IMR-90 (cell line): ENCODE measurements at regions not wholly inside any gene's neighbourhood (a gene's known extent, or its start where the extent isn't known, plus 50 kb on each side); places are given as distances from the start of the nearest gene placed in this dataset.

Source experiments
- ATAC-seq: fragments of 200-7000 bp; cut with Tn5 transposase; 2 replicates; pipeline ENCODE4 v1.9.1; 2020; ENCODE audit warnings: low read depth, mild to moderate bottlenecking, moderate library complexity
- BruUV-seq: library from RNA; stranded (reverse); fragments of 400-500 nt; replicated peaks from 2 replicates; lab custom pipeline; 2021; lab: Mats Ljungman, UMichigan
- CTCF ChIA-PET: fragments of 300-600 bp; formaldehyde crosslinking; extraction: SDS; loops from one replicate; lab custom pipeline; 2021; ENCODE audit warnings: antibody characterized with exemption; lab: Yijun Ruan, JAX
- POLR2A ChIA-PET: fragments of 300-600 bp; sonication (Branson Sonifier 250); formaldehyde crosslinking; loops from one replicate; lab custom pipeline; 2022; ENCODE audit warnings: antibody characterized with exemption; ENCODE audit not compliant: unreplicated experiment; lab: Charles Lee
- DNase-seq: peaks from one replicate; pipeline ENCODE4 v3.0.0; 2013
- H2AFZ ChIP-seq: replicated peaks from 2 replicates; pipeline ENCODE3; 2013; ENCODE audit warnings: low read length, mild to moderate bottlenecking; ENCODE audit not compliant: poor library complexity
- H2AK5ac ChIP-seq: 2 replicates; pipeline ENCODE4 v1.6.1; 2013; ENCODE audit warnings: low read depth, low read length, inconsistent platforms
- H2AK9ac ChIP-seq: replicated peaks from 2 replicates; pipeline ENCODE3; 2013; ENCODE audit warnings: mild to moderate bottlenecking, low read depth, low read length, moderate library complexity; ENCODE audit not compliant: poor library complexity
- H2BK120ac ChIP-seq: 2 replicates; pipeline ENCODE4 v1.6.1; 2013; ENCODE audit warnings: low read depth, low read length, inconsistent platforms
- H2BK15ac ChIP-seq: 3 replicates; pipeline ENCODE4 v1.6.1; 2013; ENCODE audit warnings: low read depth, low read length, inconsistent platforms
- H2BK20ac ChIP-seq: 2 replicates; pipeline ENCODE4 v1.6.1; 2013; ENCODE audit warnings: low read depth, mild to moderate bottlenecking, inconsistent platforms, low read length, moderate library complexity
- H2BK5ac ChIP-seq: 2 replicates; pipeline ENCODE4 v1.6.1; 2013; ENCODE audit warnings: mild to moderate bottlenecking, low read depth, low read length, inconsistent platforms; ENCODE audit not compliant: poor library complexity, severe bottlenecking
- H3K14ac ChIP-seq: replicated peaks from 2 replicates; pipeline ENCODE4 v1.6.1; 2013; ENCODE audit warnings: low read depth, low read length, inconsistent platforms
- H3K18ac ChIP-seq: 2 replicates; pipeline ENCODE4 v1.6.1; 2013; ENCODE audit warnings: low read depth, low read length, control low read depth
- H3K23ac ChIP-seq: 2 replicates; pipeline ENCODE4 v1.6.1; 2013; ENCODE audit warnings: low read depth, low read length, inconsistent platforms
- H3K27ac ChIP-seq: 2 replicates; pipeline ENCODE4 v1.5.1; 2013; ENCODE audit warnings: mild to moderate bottlenecking, control low read depth, low read length; ENCODE audit not compliant: insufficient read depth
- H3K27me3 ChIP-seq: 2 replicates; pipeline ENCODE4 v1.6.1; 2013; ENCODE audit warnings: low read length; ENCODE audit not compliant: control insufficient read depth, insufficient read depth
- H3K36me3 ChIP-seq: 2 replicates; pipeline ENCODE4 v1.6.1; 2013; ENCODE audit warnings: low read length, mixed read lengths; ENCODE audit not compliant: control insufficient read depth, insufficient read depth
- H3K4ac ChIP-seq: 2 replicates; pipeline ENCODE4 v1.6.1; 2013; ENCODE audit warnings: low read depth, low read length, inconsistent platforms
- H3K4me1 ChIP-seq: 2 replicates; pipeline ENCODE4 v1.6.1; 2013; ENCODE audit warnings: low read length, mixed read lengths; ENCODE audit not compliant: control insufficient read depth, insufficient read depth
- H3K4me2 ChIP-seq: 2 replicates; pipeline ENCODE4 v1.6.1; 2013; ENCODE audit warnings: low read depth, mild to moderate bottlenecking, control low read depth, low read length, moderate library complexity
- H3K4me3 ChIP-seq: 2 replicates; pipeline ENCODE4 v1.5.1; 2013; ENCODE audit warnings: low read depth, mild to moderate bottlenecking, control low read depth, low read length, moderate library complexity; ENCODE audit not compliant: insufficient read depth
- H3K56ac ChIP-seq: 2 replicates; pipeline ENCODE4 v1.6.1; 2013; ENCODE audit warnings: low read length, inconsistent platforms; ENCODE audit not compliant: insufficient read depth; ENCODE audit errors: extremely low read depth
- H3K79me1 ChIP-seq, 2 experiments: 2 replicates each; pipeline ENCODE4 v1.6.1; 2013; ENCODE audit warnings: low read length in 2 of 2, inconsistent platforms in 1 of 2, low read depth in 1 of 2
- H3K9ac ChIP-seq: 2 replicates; pipeline ENCODE4 v1.6.1; 2013; ENCODE audit warnings: low read depth, low read length, control low read depth
- H3K9me1 ChIP-seq: 2 replicates; pipeline ENCODE4 v1.6.1; 2013; ENCODE audit warnings: low read length, inconsistent platforms; ENCODE audit not compliant: insufficient read depth
- H3K9me3 ChIP-seq: 2 replicates; pipeline ENCODE4 v1.6.1; 2013; ENCODE audit warnings: low read length; ENCODE audit not compliant: control insufficient read depth, insufficient read depth
- H4K20me1 ChIP-seq: 2 replicates; pipeline ENCODE4 v1.6.1; 2013; ENCODE audit warnings: low read length, inconsistent platforms; ENCODE audit not compliant: insufficient read depth
- H4K5ac ChIP-seq: 2 replicates; pipeline ENCODE4 v1.6.1; 2013; ENCODE audit warnings: mild to moderate bottlenecking, low read depth, low read length, control low read depth
- H4K8ac ChIP-seq, 2 experiments: 2 replicates each; pipeline ENCODE4 v1.6.1; 2013; ENCODE audit warnings: low read depth in 2 of 2, low read length in 2 of 2, control low read depth in 1 of 2, inconsistent platforms in 1 of 2
- H4K91ac ChIP-seq: 2 replicates; pipeline ENCODE4 v1.6.1; 2013; ENCODE audit warnings: low read depth, low read length, inconsistent platforms; ENCODE audit not compliant: insufficient read depth
- BHLHE40 ChIP-seq: fragments of 150-350 bp; IDR thresholded peaks from 2 replicates; pipeline ENCODE4 v1.6.1; 2016; ENCODE audit warnings: mild to moderate bottlenecking, low read depth, low read length
- CEBPB ChIP-seq: IDR thresholded peaks from 2 replicates; pipeline ENCODE4 v1.6.1; 2012; ENCODE audit warnings: low read depth, low read length, improper control_type of control experiment
- CHD1 ChIP-seq: IDR thresholded peaks from 2 replicates; pipeline ENCODE4 v1.6.1; 2012; ENCODE audit warnings: low read depth, low read length, improper control_type of control experiment
- CTCF ChIP-seq: conservative IDR thresholded peaks from 2 replicates; pipeline ENCODE4 v1.5.1; 2012; ENCODE audit warnings: mild to moderate bottlenecking, low read depth, low read length, improper control_type of control experiment
- ELK1 ChIP-seq: fragments of 150-350 bp; IDR thresholded peaks from 2 replicates; pipeline ENCODE4 v1.6.1; 2016; ENCODE audit warnings: low read depth, mild to moderate bottlenecking, low read length, moderate library complexity, borderline replicate concordance
- FOS ChIP-seq: fragments of 150-350 bp; IDR thresholded peaks from 2 replicates; pipeline ENCODE4 v1.6.1; 2016; ENCODE audit warnings: low read depth, low read length
- MAZ ChIP-seq: IDR thresholded peaks from 2 replicates; pipeline ENCODE4 v1.6.1; 2012; ENCODE audit warnings: low read depth, mild to moderate bottlenecking, low read length, improper control_type of control experiment, moderate library complexity, borderline replicate concordance
- MXI1 ChIP-seq: IDR thresholded peaks from 2 replicates; pipeline ENCODE4 v1.6.1; 2012; ENCODE audit warnings: low read depth, mild to moderate bottlenecking, low read length, moderate library complexity, borderline replicate concordance
- NFE2L2 ChIP-seq: fragments of 150-350 bp; IDR thresholded peaks from 2 replicates; pipeline ENCODE4 v1.6.1; 2016; ENCODE audit warnings: low read depth, mild to moderate bottlenecking, low read length
- POLR2A ChIP-seq: IDR thresholded peaks from 2 replicates; pipeline ENCODE4 v1.6.1; 2012; ENCODE audit warnings: mild to moderate bottlenecking, low read depth, low read length
- RAD21 ChIP-seq: IDR thresholded peaks from 2 replicates; pipeline ENCODE4 v1.6.1; 2012; ENCODE audit warnings: low read length, improper control_type of control experiment
- RCOR1 ChIP-seq: IDR thresholded peaks from 2 replicates; pipeline ENCODE4 v1.6.1; 2012; ENCODE audit warnings: mild to moderate bottlenecking, low read length, improper control_type of control experiment; ENCODE audit not compliant: insufficient replicate concordance
- SMC3 ChIP-seq: fragments of 150-350 bp; IDR thresholded peaks from 2 replicates; pipeline ENCODE4 v1.6.1; 2016; ENCODE audit warnings: low read depth, mild to moderate bottlenecking, antibody characterized with exemption, low read length, moderate library complexity
- USF2 ChIP-seq: fragments of 150-350 bp; IDR thresholded peaks from 2 replicates; pipeline ENCODE4 v1.6.1; 2017; ENCODE audit warnings: mild to moderate bottlenecking, antibody characterized with exemption, low read length, low read depth
- WGBS, 2 experiments: methylation state at CpG; one replicate each; pipeline versions ENCODE4 v1.1.5 to v1.1.7; 2013; ENCODE audit warnings: missing lambda C conversion rate in 2 of 2; ENCODE audit not compliant: insufficient read length in 1 of 2; ENCODE audit errors: extremely low coverage in 2 of 2; 5-methylcytosine and 5-hydroxymethylcytosine counted together
- dilution Hi-C: fragments of 300-500 bp; cut with HindIII; formaldehyde crosslinking; loops from one replicate; pipeline ENCODE4 v1.14.3; 2018; ENCODE audit warnings: low sequenced_read_pairs; ENCODE audit not compliant: unreplicated experiment
- in situ Hi-C: fragments of 300-500 bp; cut with MboI; formaldehyde crosslinking; loops from 3 replicates; pipeline ENCODE4 v1.14.3; 2019; ENCODE audit warnings: low sequenced_read_pairs, inconsistent platforms, mixed read lengths
- intact Hi-C: fragments of 100-400 bp; cut with micrococcal nuclease; formaldehyde crosslinking; loops from 2 replicates; pipeline ENCODE4 v1.10.0; 2022

GRCh38 chr5:167915237-167915636 lies 376.2 kb upstream of the WWC1 start:
- WGBS, 2 experiments, result 100% methylated on average over 1 of the region's 4 CpGs; no CpG with 5 or more reads in 1 of the 2 experiments
- Histone ChIP-seq H3K4ac (no peak overlapping the region), H3K27me3 (no peaks in the 10 kb centered on the region), H3K4me2 (no peak overlapping the region), H3K4me3 (no peak overlapping the region), H2BK15ac (no peak overlapping the region), H4K91ac (no peak overlapping the region), H2AK9ac (no peak overlapping the region), H4K5ac (no peak overlapping the region), H2AFZ (no peak overlapping the region), H3K4me1 (no peaks in the 10 kb centered on the region), H3K56ac (no peak overlapping the region), H4K8ac (no peak overlapping the region), H3K27ac (no peak overlapping the region), H2AK5ac (no peak overlapping the region), H3K79me1 (no peaks in the 10 kb centered on the region), H3K36me3 (no peaks in the 10 kb centered on the region), H3K9ac (no peak overlapping the region), H2BK120ac (no peak overlapping the region), H3K9me3 (no peaks in the 10 kb centered on the region), H2BK20ac (no peak overlapping the region), H3K14ac (no peak overlapping the region), H3K9me1 (no peaks in the 10 kb centered on the region), H3K18ac (no peak overlapping the region), H3K23ac (no peak overlapping the region), H2BK5ac (no peak overlapping the region), H4K20me1 (no peaks in the 10 kb centered on the region)
- ChIA-PET POLR2A (no interaction called here), CTCF (no interaction called here)
- DNase-seq, result no peak
- TF ChIP-seq RCOR1, result no peak
- no peak for TF ChIP-seq USF2
- no peak for TF ChIP-seq SMC3
- TF ChIP-seq BHLHE40, result no peak
- no peak for TF ChIP-seq CEBPB
- TF ChIP-seq RAD21, result no peak
- TF ChIP-seq POLR2A, result no peak
- no peak for TF ChIP-seq FOS
- TF ChIP-seq ELK1, result no peak
- no peak for TF ChIP-seq CHD1
- no peak for TF ChIP-seq MAZ
- TF ChIP-seq MXI1, result no peak
- no peak for TF ChIP-seq CTCF
- no peak for TF ChIP-seq NFE2L2
- BruUV-seq, result no TSS peak
- ATAC-seq, result no peak
- intact Hi-C loops, result no loop called here
- in situ Hi-C loops, result no loop called here
- dilution Hi-C loops, result no loop called here
